Uterus (tissue), 3 donors: ENCODE measurements at regions not wholly inside any gene's neighbourhood (a gene's known extent, or its start where the extent isn't known, plus 50 kb on each side); places are given as distances from the start of the nearest gene placed in this dataset.

Experiments
- DNase-seq, 2 donors: peaks; one replicate each; pipeline ENCODE4 v3.0.0-alpha.2; 2019 to 2020
- H3K27ac ChIP-seq, 2 donors: fragments of 200-600 bp; sonication (generic); 1 replicate in 1 of 2; 2 replicates in 1 of 2; pipeline ENCODE4 v1.5.1; 2016 to 2018
- H3K27me3 ChIP-seq, 2 donors: fragments of 200-600 bp; sonication (generic); one replicate each; pipeline ENCODE4 v1.5.1; 2018 to 2019; ENCODE audit warnings: control low read depth in 1 of 2
- H3K36me3 ChIP-seq, 2 donors: fragments of 200-600 bp; sonication (generic); one replicate each; pipeline ENCODE4 v1.5.1; 2019; ENCODE audit warnings: control low read depth in 1 of 2
- H3K4me1 ChIP-seq, 2 donors: fragments of 200-600 bp; sonication (generic); one replicate each; pipeline ENCODE4 v1.5.1; 2018 to 2019; ENCODE audit warnings: control low read depth in 1 of 2
- H3K4me3 ChIP-seq, 2 donors: fragments of 200-600 bp; sonication (generic); 1 replicate in 1 of 2; 2 replicates in 1 of 2; pipeline ENCODE4 v1.5.1; 2018 to 2019; ENCODE audit warnings: mild to moderate bottlenecking in 1 of 2
- H3K9me3 ChIP-seq, 2 donors: fragments of 200-600 bp; sonication (generic); one replicate each; pipeline ENCODE4 v1.5.1; 2019; ENCODE audit warnings: control low read depth in 1 of 2
- POLR2A ChIP-seq, 2 donors: fragments of 450-650 bp; IDR thresholded peaks; one replicate each; pipeline ENCODE4 v1.6.1; 2016; ENCODE audit warnings: antibody characterized with exemption in 2 of 2, mild to moderate bottlenecking in 1 of 2, moderate library complexity in 1 of 2
- intact Hi-C: fragments of 100-400 bp; cut with DNase I; formaldehyde crosslinking; loops from one replicate; pipeline ENCODE4 v1.15.1; 2023; ENCODE audit warnings: low total_unique reads
- TF ChIP-seq, protein P1 (sequence below), 4 experiments: fragments of 200-600 bp in 2 of 4; fragments of 450-650 bp in 2 of 4; sonication (generic) in 2 of 4; IDR thresholded peaks; one replicate each; pipeline ENCODE4 v1.5.1; 2016 to 2019; ENCODE audit warnings: antibody characterized with exemption in 4 of 4, mild to moderate bottlenecking in 2 of 4, moderate library complexity in 1 of 4
- donor health status: DM: yes; HTN: yes; CAD: no.

DNA sequence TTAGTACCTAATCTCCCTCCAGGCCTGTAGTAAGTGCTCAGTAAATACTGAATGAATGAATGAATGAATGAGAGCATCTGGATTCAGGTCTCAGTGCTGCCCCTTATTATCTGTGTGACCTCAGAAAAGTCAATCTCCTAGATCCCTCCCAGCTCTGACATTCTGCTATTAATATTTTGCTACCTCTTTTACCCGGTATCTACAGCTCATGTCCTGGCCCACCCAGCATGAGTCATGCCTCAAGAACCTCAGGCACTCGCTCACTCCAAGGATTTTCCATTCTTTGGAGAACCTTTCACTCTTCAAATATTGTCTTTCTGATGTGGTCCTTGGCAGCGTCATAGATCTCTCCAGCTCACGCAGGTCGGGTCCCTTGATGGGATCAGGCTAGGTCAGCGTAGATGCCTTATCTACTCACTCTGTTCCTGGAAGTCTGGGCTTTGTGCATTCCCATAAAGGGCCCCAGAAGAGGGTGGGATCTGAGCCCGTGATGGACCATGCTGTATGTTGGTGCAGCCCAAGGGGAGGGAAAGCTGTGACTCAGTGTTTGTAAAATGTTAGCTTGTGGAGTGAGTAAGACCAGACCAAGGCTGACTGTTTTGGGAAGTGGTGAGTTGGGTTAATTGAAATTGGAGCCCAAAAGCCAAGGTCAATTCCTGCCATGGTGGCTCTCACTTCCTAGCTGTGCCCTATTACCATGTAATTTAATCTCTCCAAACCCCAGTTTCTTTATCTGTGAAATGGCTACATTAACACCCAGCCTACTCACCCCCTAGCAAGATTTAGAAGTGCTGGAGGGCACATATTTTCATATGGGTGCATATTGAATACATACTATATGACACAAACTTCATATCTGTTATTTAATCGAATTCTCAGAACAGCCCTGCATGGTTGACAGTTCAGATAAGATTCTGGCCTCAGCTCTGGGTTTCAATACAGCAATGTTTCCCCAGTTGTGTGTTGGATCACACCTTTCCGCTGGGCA, 214.1 kb upstream of the USP24 start:
- Histone ChIP-seq H3K4me1 (peaks cover 0 to 5% of the 10 kb centered on the region in 2 donors), H3K9me3 (no peaks in the 10 kb centered on the region), H3K27me3 (no peaks in the 10 kb centered on the region), H3K36me3 (no peaks in the 10 kb centered on the region), H3K27ac (no peak overlapping the region), H3K4me3 (no peak overlapping the region)
- DNase-seq = peak; percentile 21 to 24
- TF ChIP-seq, protein P1, sequence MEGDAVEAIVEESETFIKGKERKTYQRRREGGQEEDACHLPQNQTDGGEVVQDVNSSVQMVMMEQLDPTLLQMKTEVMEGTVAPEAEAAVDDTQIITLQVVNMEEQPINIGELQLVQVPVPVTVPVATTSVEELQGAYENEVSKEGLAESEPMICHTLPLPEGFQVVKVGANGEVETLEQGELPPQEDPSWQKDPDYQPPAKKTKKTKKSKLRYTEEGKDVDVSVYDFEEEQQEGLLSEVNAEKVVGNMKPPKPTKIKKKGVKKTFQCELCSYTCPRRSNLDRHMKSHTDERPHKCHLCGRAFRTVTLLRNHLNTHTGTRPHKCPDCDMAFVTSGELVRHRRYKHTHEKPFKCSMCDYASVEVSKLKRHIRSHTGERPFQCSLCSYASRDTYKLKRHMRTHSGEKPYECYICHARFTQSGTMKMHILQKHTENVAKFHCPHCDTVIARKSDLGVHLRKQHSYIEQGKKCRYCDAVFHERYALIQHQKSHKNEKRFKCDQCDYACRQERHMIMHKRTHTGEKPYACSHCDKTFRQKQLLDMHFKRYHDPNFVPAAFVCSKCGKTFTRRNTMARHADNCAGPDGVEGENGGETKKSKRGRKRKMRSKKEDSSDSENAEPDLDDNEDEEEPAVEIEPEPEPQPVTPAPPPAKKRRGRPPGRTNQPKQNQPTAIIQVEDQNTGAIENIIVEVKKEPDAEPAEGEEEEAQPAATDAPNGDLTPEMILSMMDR (IDR thresholded peaks at IDR 0.05) = no peak
- no peak for TF ChIP-seq POLR2A (IDR thresholded peaks at IDR 0.05)
- intact Hi-C loops = no loop called here

DNA sequence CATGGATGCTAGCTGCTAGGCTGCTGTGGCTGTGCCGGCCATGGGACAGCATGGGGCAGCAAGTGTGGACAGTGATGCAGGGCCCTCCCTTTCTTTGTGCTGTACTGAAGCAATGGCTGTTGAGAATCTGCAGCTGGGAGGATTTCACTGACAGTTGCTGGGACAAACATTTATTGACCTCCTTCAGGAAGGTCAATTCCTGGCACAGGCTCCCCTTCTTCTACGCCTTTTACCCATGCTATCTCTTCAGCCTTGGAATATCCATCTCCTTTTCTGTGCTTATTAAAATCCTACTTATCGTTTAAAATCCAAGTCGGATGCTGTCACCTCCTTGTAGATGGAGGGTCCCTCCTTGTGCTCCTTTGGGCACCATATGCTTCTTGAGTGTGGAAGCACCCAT, 213.1 kb upstream of the USP24 start:
- Histone ChIP-seq H3K4me3 (no peak overlapping the region), H3K36me3 (no peaks in the 10 kb centered on the region), H3K27me3 (no peaks in the 10 kb centered on the region), H3K9me3 (no peaks in the 10 kb centered on the region), H3K27ac (no peak overlapping the region), H3K4me1 (peaks cover 0 to 5% of the 10 kb centered on the region in 2 donors)
- DNase-seq = no peak
- intact Hi-C loops = no loop called here
- no peak for TF ChIP-seq POLR2A (IDR thresholded peaks at IDR 0.05)
- TF ChIP-seq, protein P1 (IDR thresholded peaks at IDR 0.05) = no peak

DNA sequence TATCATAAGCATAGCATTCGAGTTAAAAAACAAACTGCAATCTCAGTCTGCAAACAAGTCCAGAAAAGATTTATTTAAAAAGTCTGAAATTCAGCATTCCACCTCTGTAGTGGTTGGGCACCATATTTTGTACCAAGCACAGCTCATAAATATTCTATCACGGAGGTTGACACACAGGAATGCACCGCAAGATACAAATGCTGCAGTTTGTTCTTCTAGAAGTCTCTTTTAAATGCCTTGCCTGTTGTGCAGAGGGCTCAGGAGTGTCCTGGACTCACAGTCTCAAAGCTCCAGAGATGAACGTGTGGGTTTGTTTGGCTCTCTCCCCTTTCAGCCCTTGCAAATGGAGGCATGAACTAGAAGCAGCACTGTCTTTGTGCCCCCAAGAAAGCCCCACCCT, 212.4 kb upstream of the USP24 start:
- H3K4me1 ChIP-seq = peaks cover 0 to 5% of the 10 kb centered on the region in 2 donors
- no peak overlapping the region for H3K27ac ChIP-seq
- no peaks in the 10 kb centered on the region for H3K36me3 ChIP-seq
- TF ChIP-seq, protein P1 (IDR thresholded peaks at IDR 0.05) = no peak
- no peak for TF ChIP-seq POLR2A (IDR thresholded peaks at IDR 0.05)
- intact Hi-C loops = no loop called here
- no peak overlapping the region for H3K4me3 ChIP-seq
- no peaks in the 10 kb centered on the region for H3K9me3 ChIP-seq
- no peak for DNase-seq
- H3K27me3 ChIP-seq = no peaks in the 10 kb centered on the region

DNA sequence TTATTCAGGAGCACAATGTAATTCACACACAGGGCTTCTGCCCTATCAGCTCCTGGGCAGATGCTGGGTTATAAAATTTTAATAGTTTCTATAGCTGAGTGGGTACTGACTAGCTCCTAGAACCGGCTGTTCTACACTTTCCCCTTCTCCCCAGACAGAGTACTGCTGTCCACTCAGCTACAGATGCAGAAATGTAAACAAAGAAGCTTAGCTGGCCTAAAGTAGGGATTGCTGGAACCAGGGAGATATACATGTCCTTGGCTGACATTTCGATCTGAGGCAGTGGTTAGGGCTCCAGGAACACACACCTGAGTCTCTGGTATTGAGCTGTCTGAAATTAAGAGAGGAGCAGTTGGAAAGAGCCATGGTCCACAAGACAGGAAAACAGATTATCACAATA, 211.5 kb upstream of the USP24 start:
- TF ChIP-seq, protein P1 (IDR thresholded peaks at IDR 0.05) = no peak
- TF ChIP-seq POLR2A (IDR thresholded peaks at IDR 0.05) = no peak
- no peak overlapping the region for H3K4me3 ChIP-seq
- intact Hi-C loops = no loop called here
- no peak overlapping the region for H3K27ac ChIP-seq
- no peaks in the 10 kb centered on the region for H3K36me3 ChIP-seq
- no peak for DNase-seq
- no peaks in the 10 kb centered on the region for H3K27me3 ChIP-seq
- no peaks in the 10 kb centered on the region for H3K9me3 ChIP-seq
- H3K4me1 ChIP-seq = peaks cover 0 to 5% of the 10 kb centered on the region in 2 donors

DNA sequence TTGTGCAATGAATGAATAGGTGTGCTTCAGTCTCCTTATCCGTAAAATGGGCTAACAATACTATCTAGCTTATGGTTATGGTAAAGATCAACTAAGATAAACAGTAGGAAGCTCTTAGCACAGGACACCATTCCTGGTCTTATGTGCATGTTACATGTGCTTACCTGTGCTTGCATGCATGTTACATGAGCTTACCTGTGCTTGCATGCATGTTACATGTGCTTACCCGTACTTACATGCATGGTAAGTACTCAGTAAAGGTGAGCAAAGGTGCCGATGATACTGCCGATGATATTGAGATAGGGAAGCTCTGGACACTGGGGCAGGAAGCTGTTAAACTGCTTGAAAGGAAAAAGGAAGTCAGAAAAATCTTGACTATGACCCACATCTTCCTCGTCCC, 211.0 kb upstream of the USP24 start:
- no peaks in the 10 kb centered on the region for H3K36me3 ChIP-seq
- TF ChIP-seq, protein P1 (IDR thresholded peaks at IDR 0.05) = no peak
- no peak for TF ChIP-seq POLR2A (IDR thresholded peaks at IDR 0.05)
- H3K4me1 ChIP-seq = peaks cover 0 to 5% of the 10 kb centered on the region in 2 donors
- H3K27ac ChIP-seq = no peak overlapping the region
- intact Hi-C loops = no loop called here
- DNase-seq = no peak
- no peak overlapping the region for H3K4me3 ChIP-seq
- no peaks in the 10 kb centered on the region for H3K27me3 ChIP-seq
- no peaks in the 10 kb centered on the region for H3K9me3 ChIP-seq
